HuH-7 (cell line): ENCODE measurements at regions not wholly inside any gene's neighbourhood (a gene's known extent, or its start where the extent isn't known, plus 50 kb on each side); places are given as distances from the start of the nearest gene placed in this dataset.

Source experiments
- DNase-seq: peaks from one replicate; pipeline ENCODE4 v3.0.0; 2011; ENCODE audit warnings: low spot score

- no peak for DNase-seq
Measured at GRCh38 chr7:33701189-33701740, 204.1 kb upstream of the BMPER start.

- no peak for DNase-seq
Measured at GRCh38 chr7:33701927-33702326, 203.4 kb upstream of the BMPER start.

GRCh38 chr7:33702514-33703054 is 202.8 kb upstream of the BMPER start:
- no peak for DNase-seq

- no peak for DNase-seq
Measured at GRCh38 chr7:33705333-33705833, 200.0 kb upstream of the BMPER start.

- DNase-seq, result no peak
Measured at GRCh38 chr7:33706186-33706585, 199.2 kb upstream of the BMPER start.

GRCh38 chr7:33706771-33707200 is 198.6 kb upstream of the BMPER start:
- DNase-seq, result no peak

- DNase-seq, result no peak
Measured at GRCh38 chr7:33707427-33707826, 197.9 kb upstream of the BMPER start.

- DNase-seq, result no peak
Measured at GRCh38 chr7:33710608-33711007, 194.7 kb upstream of the BMPER start.

- DNase-seq, result no peak
Measured at GRCh38 chr7:33711231-33712019, 193.9 kb upstream of the BMPER start.

GRCh38 chr7:33712020-33712414 is 193.3 kb upstream of the BMPER start:
- no peak for DNase-seq

- no peak for DNase-seq
Measured at GRCh38 chr7:33714208-33714607, 191.1 kb upstream of the BMPER start.

- DNase-seq, result no peak
Measured at GRCh38 chr7:33716581-33717477, 188.5 kb upstream of the BMPER start.

- DNase-seq, result no peak
Measured at GRCh38 chr7:33719059-33719581, 186.2 kb upstream of the BMPER start.

GRCh38 chr7:33720139-33720538 is 185.2 kb upstream of the BMPER start:
- DNase-seq, result no peak

- DNase-seq, result no peak
Measured at GRCh38 chr7:33720870-33721269, 184.5 kb upstream of the BMPER start.

GRCh38 chr7:33721895-33722294 is 183.4 kb upstream of the BMPER start:
- DNase-seq, result no peak

- DNase-seq, result no peak
Measured at GRCh38 chr7:33722383-33723101, 182.8 kb upstream of the BMPER start.

- DNase-seq, result no peak
Measured at GRCh38 chr7:33724201-33724600, 181.1 kb upstream of the BMPER start.

- DNase-seq, result no peak
Measured at GRCh38 chr7:33725111-33726025, 180.0 kb upstream of the BMPER start.

- DNase-seq, result no peak
Measured at GRCh38 chr7:33726582-33726981, 178.8 kb upstream of the BMPER start.
